Activated CD8-positive, alpha-beta memory T cell treated with anti-CD3 and anti-CD28 coated beads for 36 hours (primary cell): ENCODE measurements at regions not wholly inside any gene's neighbourhood (a gene's known extent, or its start where the extent isn't known, plus 50 kb on each side); places are given as distances from the start of the nearest gene placed in this dataset.
"Not testable (repeated sequence)": the region's sequence is repeated elsewhere in the genome, so short reads cannot be mapped to it uniquely, and the experiment has no call there.

ENCODE experiments used
- CTCF ChIA-PET: fragments of 350-600 bp; sonication (Branson Sonifier 250); formaldehyde crosslinking; loops from one replicate; lab custom pipeline; 2021; ENCODE audit warnings: antibody characterized with exemption; lab: Charles Lee
- POLR2A ChIA-PET: fragments of 350-600 bp; sonication (Branson Sonifier 250); formaldehyde crosslinking; loops from one replicate; lab custom pipeline; 2021; ENCODE audit warnings: antibody characterized with exemption; lab: Charles Lee

DNA sequence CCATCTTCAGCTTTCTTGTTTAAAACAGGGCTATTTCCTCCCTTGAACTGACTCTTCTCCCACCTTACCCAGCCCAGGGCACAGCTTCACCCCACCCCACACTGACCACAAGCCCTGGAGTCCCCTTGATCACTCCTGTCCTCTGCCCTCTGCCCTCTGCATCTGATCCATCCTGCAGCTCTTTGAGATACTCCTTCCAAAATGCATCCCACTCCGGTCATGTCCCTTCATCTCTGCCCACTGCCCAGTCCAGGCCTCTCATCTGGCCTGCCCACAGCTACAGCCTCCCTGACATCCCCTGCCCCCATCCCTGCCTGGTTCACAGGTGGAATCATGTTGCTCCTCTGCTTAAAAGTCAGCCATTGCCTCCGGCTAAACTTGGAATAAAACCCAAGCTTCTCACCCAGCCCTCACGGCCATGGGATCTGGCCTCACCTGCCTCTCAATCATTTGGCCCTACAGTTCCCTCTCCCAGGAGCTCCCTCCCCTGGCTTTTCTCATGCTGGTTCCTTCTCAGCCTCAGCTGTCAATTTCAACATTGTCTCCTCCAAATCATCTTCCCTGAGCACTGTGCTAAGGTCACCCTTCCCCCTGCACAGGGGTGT lies 202.0 kb downstream of the MATN1 start:
- ChIA-PET POLR2A (no interaction called here), CTCF (no interaction called here)

DNA sequence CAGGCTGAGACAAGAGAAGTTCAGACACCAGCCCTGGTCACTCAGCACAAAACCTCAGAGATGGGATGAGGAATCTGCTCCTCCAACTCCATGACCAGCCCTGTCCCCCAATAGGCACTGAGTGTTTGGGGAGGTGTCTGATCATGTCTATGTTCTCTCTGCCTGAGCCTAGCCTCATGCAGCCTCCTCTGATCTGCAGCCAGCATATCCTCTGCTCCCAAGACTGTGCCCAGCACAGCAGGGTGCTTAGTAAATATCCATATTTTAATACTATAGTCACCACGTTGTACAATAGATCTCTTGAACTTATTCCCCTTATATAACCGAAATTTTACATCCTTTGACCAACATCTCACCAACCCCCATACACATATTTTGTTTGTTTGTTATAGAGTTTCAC lies 202.9 kb downstream of the MATN1 start:
- POLR2A ChIA-PET = no interaction called here
- CTCF ChIA-PET = no interaction called here

DNA sequence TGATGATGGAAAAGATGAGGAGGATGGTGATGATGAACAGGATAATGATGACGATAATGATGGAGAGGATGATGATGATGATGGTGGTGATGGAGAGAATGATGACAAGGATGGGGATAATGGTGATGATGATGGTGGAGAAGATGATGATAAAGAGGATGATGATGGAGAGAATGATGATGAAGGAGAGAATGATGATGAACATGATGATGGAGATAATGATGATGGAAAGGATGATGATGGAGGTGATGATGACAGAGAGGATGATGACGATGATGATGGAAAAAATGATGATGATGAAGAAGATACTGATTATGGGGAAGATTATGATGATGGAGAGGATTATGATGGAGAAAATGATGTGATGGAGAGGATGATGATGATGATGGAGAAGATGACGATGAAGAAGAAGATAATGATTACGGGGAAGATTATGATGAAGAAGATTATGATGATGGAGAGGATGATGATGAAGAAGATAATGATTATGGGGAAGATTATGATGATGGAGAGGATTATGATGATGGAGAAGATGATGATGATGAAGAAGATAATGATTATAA lies 204.1 kb downstream of the MATN1 start:
- ChIA-PET POLR2A (no interaction called here), CTCF (no interaction called here)

DNA sequence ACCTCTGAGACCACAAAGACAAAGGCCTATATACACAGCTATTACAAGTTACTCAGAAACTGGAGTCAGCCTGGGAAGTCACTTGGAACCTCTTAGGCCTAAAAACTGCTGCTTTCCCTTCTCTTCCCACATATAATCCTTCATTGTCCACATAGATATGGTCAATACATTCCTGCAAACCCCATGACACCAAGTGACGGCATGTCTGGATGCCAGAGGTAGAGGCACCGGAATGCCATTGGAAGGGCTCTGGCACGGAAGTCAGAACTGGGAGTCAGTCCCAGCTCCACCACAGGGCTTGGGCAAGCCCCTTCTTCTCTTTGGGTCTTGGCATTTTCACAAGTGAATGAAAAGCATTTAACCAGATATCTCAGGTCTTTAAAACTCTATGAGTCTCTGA lies 204.7 kb downstream of the MATN1 start:
- POLR2A ChIA-PET = no interaction called here
- CTCF ChIA-PET = no interaction called here

DNA sequence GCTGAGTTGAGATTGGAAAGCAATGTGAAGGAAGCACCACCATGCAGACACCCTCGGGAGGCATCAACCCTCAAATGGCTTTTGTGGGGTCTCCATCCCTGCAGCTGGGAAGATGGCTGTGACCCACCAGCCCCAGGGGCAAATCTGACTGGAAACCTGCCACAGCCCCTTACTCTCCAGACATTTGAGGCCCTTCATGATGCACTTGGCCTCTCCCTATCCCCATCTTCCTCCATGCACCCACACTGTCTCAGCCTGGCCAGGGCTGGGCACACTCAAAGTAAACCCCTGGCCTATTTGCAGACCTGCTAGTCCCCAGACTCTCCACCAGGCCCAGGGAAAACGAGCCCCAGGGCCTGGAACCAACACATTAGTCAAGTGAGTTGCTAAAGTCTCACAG lies 205.2 kb downstream of the MATN1 start:
- ChIA-PET CTCF (no interaction called here), POLR2A (no interaction called here)

DNA sequence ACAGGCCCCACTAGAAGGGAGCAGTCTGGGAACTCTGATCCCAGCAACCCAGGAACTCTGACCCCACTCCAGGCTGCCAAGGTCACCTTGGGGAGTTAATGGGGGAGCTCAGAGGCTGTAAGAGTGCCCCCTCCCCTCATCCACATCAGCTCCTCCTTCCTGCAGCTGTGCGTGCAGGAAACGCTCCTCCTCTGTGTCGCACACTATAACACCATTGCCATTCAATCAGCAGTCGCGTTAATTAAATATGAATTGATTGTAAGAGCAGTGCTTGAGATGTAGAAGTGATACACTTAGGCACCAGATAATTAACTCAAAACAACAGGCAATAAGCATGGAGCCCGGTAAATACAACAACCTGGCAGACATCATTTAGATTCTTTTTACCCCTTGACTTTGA lies 205.7 kb downstream of the MATN1 start:
- CTCF ChIA-PET, POLR2A ChIA-PET: not testable (repeated sequence)

DNA sequence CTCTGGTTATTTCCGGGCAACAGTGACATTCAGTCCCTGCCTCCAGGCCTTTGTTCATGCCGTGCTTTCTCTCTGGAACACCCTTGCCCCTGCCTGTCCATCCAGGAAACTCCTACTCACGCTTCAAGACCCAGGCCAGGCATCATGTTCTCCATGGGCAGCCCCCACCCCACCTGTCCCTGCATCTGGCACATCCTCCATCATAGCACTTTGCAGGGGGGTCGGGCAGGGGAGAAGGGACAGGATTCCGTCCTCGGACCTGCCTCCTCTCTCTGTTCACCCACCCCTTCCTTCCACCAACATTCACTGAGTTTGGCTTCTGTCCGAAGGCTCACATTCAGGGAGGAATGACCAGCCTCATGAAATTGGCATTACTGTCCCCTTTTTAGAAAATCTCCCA lies 206.1 kb downstream of the MATN1 start:
- POLR2A ChIA-PET, CTCF ChIA-PET: not testable (repeated sequence)

DNA sequence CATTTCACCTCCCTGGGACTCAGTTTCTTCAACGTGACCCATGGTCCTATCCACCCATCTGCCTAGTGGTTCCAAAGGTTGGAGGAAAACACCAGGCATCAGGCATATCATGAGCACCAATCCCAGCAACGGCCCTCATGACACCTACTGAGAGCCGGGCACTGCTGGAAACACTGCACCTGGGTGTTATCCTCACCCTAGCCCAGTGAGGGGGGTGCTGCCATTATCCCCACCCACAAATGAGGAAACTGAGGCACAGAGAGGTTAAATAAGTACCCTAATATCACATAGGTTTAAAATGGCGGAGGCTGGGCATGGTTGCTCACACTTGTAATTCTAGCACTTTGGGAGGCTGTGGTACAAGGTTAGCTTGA lies 206.9 kb downstream of the MATN1 start:
- POLR2A ChIA-PET = no interaction called here
- CTCF ChIA-PET = no interaction called here

DNA sequence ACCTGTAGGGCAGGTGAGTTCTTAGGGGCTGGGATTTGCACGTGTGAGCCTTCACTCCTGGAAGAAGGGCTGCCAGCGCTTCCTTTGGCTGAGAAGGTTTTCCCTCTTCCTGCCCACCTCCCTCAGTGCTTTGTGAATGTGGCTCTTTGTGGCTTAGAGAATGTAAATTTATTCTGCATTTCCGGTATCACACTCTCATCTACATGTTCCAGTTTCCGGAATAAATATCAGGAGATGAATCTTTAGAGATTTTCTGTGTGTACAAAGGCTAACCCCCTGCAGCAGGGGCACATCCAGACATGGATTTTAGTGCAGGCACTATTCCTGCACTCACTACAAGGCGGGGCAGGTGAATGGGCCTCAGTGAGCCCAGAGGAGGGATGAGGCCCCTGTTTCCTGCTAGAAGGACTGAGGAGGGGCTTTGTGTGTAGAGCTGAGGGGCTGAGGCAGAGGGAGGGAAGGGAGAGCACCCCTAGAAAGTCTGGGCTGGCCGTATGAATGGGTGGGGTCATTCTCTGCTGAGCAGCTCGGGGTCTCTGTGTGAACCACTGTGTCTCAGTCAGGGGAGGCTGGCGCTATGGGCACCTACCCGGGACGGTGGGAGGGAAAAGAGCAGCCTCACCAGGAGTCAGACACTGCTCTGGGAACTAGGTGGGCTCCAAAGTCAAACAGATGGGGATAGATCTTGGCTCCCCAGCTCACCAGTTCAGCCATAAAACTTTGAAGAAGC lies 207.5 kb downstream of the MATN1 start:
- ChIA-PET CTCF (no interaction called here), POLR2A (no interaction called here)

DNA sequence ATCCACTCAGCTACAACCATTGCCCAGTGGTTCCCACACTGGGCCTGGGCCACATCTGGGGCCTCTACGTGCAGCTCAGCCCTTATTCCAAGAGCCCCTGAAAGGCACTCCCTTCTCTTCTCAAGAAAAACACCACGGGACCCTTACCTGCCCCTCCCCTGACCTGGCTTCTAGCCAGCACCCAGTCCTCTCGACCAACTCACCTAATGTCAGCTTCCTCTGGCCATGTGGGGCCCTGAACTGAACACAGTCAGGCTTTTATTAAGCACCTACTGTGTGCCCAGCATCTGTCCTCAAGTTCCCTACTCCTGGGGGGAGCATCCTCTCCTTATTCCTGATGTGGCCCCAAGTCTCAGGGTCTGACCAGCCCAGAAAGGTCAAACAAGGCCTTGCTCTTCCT lies 208.4 kb downstream of the MATN1 start:
- ChIA-PET POLR2A (no interaction called here), CTCF (no interaction called here)

DNA sequence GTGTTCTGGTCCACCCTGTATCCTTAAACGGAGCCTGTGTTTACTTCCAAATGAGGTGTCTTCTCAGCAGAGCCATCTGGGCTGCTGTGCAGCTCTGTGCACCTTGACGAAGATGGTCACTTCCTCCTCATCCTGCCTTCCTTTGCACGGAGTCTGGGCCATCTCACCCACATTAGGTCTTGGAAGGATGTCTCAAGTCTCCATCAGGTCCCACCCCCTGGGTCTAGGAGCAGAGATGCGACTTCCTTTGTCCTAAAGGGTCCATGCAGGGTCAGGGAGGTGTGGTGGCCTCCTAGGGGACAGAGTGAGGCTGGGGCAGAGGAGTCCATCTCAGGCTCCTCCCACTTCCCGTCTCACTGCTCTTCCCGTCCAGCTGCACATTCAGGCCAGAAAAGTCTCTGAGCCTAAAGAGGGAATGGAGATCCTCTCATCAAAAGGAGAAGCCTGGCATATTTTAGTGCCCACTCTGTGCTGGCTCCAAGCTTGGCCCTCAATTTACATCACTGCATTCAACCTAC lies 209.2 kb downstream of the MATN1 start:
- CTCF ChIA-PET = no interaction called here
- POLR2A ChIA-PET = no interaction called here

DNA sequence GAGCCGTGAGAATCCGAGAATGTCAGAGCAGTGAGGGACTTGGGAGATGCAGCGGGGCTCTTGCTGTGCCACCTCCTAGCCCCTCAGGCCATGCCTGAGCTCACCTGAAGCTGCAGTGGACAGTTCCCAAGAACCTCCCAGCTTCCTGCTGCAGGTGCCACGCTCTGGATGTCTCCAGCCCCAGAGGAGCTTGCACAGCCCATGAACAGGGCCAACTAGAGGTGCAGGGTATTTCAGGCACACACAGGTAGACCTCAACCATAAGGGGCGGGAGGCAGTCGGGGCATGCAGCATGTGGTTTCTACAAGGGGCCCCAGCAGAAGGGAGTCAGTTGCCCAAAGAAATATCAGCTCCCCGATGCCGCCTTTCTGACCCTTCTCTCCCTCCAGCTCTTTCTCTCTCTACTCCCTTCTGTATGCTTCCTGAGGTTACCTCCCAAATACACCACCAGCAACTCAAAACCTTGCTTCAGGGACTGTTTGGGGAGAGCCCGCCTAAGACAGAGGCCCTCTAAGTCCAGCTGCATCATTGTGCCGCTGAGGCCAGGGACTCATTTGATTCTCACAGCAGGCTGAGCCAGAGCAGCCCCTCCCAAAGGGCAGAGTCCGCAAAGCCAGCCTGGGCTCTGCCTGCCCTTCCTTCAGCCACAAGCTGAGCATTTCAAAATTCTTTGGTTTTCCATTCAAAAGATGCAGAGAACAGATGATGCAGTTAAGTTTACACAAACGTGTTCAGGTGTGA lies 209.8 kb downstream of the MATN1 start:
- POLR2A ChIA-PET = no interaction called here
- CTCF ChIA-PET = no interaction called here

DNA sequence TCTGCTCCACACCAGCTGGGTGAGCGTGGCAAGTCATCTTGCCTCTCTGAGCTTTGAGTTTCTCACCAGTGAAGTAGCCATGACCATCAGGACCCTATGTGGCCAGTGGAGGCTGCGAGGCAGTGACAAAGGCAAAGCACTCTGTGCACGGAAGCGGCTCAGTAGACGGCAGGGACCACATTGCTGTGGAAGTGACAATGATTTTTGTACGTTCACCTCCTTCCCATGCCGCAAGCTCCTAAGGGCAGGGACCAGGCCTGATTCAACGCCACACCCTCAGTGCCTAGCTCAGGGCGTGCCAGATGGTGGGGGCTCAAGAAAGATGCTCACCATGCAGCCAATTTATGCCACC lies 210.5 kb downstream of the MATN1 start:
- POLR2A ChIA-PET = no interaction called here
- CTCF ChIA-PET = no interaction called here

DNA sequence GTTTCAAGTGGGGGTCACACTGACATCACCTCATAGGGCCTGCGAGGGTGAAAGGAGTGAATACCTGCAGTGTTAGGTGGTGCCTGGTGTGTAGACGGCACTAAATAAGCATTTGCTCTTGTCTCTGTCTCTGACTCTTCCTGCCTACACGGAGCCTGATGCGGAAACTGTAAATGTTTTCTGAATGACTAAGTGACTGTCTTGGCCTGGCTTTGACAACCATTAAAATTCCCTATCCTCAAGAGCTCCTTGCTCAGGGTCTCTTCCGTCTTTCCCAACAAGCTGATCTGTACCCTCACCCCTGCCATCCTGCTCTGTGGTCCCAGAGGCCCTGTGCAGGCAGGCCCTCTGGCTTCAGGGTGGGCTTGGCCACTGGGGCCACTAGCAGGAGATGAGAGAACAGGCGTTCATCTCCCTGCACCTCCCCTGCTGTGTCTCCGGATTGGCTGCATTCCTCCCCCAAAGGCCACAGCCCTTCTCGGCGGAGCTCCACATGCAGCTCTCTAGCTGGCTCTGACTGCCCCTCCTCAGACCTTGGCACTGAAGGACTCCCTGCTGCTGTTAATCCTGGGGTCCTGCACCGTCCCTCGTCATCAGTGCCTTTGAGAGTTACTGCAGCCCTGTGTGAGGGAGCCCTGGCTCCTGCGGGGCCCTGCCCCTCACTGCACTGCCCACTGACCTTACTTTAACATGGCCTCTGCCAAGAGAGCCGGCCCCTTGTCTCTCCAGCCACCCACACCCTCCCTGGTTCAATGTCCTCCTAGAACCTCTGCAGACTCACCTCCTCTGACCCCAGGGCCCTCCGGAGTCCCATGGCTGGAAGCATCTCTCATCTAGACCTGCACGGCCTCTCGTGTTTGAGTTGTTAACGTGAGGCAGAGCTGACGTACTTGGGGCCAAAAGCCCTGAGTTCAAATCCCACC lies 211.1 kb downstream of the MATN1 start:
- POLR2A ChIA-PET = no interaction called here
- CTCF ChIA-PET = no interaction called here

DNA sequence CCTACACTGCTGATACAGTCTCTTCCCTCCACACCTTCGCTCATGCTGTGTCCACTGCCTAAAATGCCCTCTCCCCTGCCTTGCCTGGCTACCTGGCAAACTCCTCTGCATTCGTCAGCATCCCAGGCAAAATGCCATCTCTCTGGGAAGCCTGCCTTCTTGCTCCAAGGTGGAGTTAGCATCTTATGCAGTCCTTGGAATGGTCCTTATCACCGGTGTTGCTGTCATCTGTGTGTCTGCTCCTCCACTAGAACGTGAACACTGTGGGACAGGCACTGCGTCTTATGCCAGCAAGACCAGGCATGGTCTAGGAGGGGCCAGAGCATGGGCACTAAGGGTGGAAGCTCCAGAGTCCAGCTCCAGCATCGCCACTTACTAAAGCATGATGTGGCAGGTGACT lies 211.8 kb downstream of the MATN1 start:
- POLR2A ChIA-PET = no interaction called here
- CTCF ChIA-PET = no interaction called here

DNA sequence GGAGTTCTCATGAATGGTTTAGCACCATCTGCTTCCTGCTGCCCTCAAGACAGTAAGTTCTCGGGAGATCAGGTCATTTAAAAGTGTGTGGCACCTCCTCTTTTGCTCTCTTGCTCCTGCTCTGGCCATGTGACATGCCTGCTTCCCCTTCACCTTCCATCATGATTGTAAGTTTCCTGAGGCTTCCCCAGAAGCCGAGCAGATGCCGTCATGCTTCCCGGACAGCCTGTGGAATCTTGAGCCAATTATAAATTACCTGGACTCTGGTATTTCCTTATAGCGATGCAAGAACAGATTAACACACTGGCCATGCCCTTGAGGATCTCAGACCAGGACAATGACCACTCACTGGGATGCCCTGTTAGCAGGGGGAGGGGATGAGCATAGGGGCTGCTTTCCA lies 212.3 kb downstream of the MATN1 start:
- ChIA-PET POLR2A (no interaction called here), CTCF (no interaction called here)

DNA sequence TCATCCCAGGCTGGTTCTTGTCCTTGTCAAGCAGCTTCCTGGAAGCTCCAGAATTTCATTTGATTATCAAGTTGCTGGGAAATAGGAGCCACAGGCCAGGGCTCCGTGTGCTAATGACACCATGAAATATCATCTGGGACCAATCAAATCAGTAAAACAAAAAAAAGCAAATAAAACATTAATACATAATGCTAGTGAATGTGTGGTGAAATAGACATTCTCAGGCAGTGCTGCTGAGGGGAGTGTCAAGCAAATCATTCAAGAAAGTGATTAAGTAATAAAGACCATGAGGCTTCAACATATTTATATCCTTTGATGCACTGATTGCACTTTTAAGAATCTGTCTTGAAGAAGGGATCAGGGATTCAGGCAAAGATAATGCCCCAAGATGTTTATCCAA lies 213.7 kb downstream of the MATN1 start:
- CTCF ChIA-PET = no interaction called here
- POLR2A ChIA-PET = no interaction called here

DNA sequence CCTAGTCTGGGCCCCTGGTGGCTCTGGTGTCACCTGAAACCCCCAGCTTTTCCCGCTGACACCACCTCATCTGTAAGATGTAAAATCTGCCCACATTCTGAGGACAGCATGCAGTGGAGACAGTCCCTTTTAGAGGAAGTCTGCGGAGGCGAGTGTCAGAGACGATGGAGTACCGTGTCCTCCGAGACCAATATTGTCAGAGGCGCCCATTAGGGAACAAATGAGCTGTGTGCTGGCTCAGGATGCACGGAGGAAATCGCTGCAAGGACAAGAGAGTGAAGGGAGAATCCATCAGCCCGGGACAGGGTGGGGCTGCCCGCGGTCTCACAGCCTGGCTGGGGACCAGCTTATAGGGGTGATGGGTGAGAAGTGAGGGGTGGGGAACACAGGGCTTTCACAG lies 214.8 kb downstream of the MATN1 start:
- POLR2A ChIA-PET = no interaction called here
- CTCF ChIA-PET = no interaction called here

DNA sequence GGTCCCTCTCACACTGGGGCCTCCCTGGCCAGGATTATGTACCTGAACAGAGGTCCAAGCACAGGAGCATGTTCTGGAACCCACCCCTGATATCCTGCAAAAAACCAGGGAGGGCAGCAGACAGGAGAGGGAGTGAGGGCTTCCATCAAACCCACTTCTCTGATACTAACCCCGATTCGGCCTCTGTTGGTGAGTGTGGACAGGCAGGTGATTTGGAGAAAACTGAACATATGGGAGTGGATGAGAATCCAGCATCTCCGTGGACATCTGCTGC lies 215.3 kb downstream of the MATN1 start:
- ChIA-PET POLR2A (no interaction called here), CTCF (no interaction called here)
